Psoas muscle (tissue), 7 donors: ENCODE measurements at regions not wholly inside any gene's neighbourhood (a gene's known extent, or its start where the extent isn't known, plus 50 kb on each side); places are given as distances from the start of the nearest gene placed in this dataset.

Experiments used
- ATAC-seq, 4 donors: fragments of 200-7000 bp; cut with Tn5 transposase; one replicate each; pipeline ENCODE4 v1.9.1; 2020; ENCODE audit warnings: moderate library complexity in 3 of 4, mild to moderate bottlenecking in 2 of 4
- DNase-seq, 2 donors: peaks; one replicate each; pipeline ENCODE4 v3.0.0-alpha.2; 2020
- H3K27ac ChIP-seq: fragments of 200-600 bp; one replicate; pipeline ENCODE4 v1.8.0; 2022
- H3K27me3 ChIP-seq, 3 donors: fragments of 200-600 bp in 1 of 3; one replicate each; pipeline versions ENCODE4 v1.6.1 to v1.8.0; 2013 to 2022; ENCODE audit warnings: low read length in 2 of 3, mild to moderate bottlenecking in 2 of 3, moderate library complexity in 1 of 3; ENCODE audit not compliant: insufficient read depth in 3 of 3
- H3K36me3 ChIP-seq, 2 donors: fragments of 200-600 bp in 1 of 2; one replicate each; pipeline versions ENCODE4 v1.6.1 to v1.8.0; 2013 to 2022; ENCODE audit warnings: low read depth in 1 of 2, mild to moderate bottlenecking in 1 of 2, moderate library complexity in 1 of 2; ENCODE audit not compliant: insufficient read depth in 1 of 2
- H3K4me1 ChIP-seq: fragments of 200-600 bp; one replicate; pipeline ENCODE4 v1.8.0; 2022
- H3K4me3 ChIP-seq: fragments of 200-600 bp; one replicate; pipeline ENCODE4 v1.8.0; 2022; ENCODE audit warnings: mild to moderate bottlenecking
- H3K9me3 ChIP-seq: fragments of 200-600 bp; one replicate; pipeline ENCODE4 v1.8.0; 2022
- WGBS, 3 donors: extraction: QIAGEN DNeasy Blood & Tissue Kit; methylation state at CpG; one replicate each; pipeline versions ENCODE4 v1.1.6 to v1.1.7; 2013; 5-methylcytosine and 5-hydroxymethylcytosine counted together
- intact Hi-C, 2 donors: fragments of 100-400 bp; cut with DNase I; formaldehyde crosslinking; loops; one replicate each; pipeline versions ENCODE4 v1.11.0 to v1.14.2; 2022
- TF ChIP-seq, protein P1 (sequence below): fragments of 200-600 bp; IDR thresholded peaks from one replicate; pipeline ENCODE4 v1.8.0; 2022; ENCODE audit warnings: antibody characterized with exemption
- donor health status: healthy with polysubstance abuse.
- donor health status: DM: no; HTN: no; CAD: no; lungs with moderate emphysema.
- donor health status: Bipolar disorder and iron deficiency.
- donor health status: healthy.
- donor health status: DM: yes; HTN: yes; CAD: no.
- donor health status: DM: no; HTN: no; CAD: no.
- donor health status: DM: yes; HTN: yes; CAD: no.

- DNase-seq, result no peak
- Histone ChIP-seq H3K27me3 (peaks cover 0 to 46% (median 4%) of the 10 kb centered on the region in 3 donors), H3K27ac (no peak overlapping the region), H3K4me1 (no peaks in the 10 kb centered on the region), H3K9me3 (no peaks in the 10 kb centered on the region), H3K4me3 (no peak overlapping the region), H3K36me3 (no peaks in the 10 kb centered on the region)
- WGBS, 3 donors, result 23 to 26% (median 23%) methylated on average over 15 of the region's 15 CpGs
- ATAC-seq, result no peak
- TF ChIP-seq, protein P1, sequence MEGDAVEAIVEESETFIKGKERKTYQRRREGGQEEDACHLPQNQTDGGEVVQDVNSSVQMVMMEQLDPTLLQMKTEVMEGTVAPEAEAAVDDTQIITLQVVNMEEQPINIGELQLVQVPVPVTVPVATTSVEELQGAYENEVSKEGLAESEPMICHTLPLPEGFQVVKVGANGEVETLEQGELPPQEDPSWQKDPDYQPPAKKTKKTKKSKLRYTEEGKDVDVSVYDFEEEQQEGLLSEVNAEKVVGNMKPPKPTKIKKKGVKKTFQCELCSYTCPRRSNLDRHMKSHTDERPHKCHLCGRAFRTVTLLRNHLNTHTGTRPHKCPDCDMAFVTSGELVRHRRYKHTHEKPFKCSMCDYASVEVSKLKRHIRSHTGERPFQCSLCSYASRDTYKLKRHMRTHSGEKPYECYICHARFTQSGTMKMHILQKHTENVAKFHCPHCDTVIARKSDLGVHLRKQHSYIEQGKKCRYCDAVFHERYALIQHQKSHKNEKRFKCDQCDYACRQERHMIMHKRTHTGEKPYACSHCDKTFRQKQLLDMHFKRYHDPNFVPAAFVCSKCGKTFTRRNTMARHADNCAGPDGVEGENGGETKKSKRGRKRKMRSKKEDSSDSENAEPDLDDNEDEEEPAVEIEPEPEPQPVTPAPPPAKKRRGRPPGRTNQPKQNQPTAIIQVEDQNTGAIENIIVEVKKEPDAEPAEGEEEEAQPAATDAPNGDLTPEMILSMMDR, result no peak
- intact Hi-C loops, result no loop called here
These were observed 77.6 kb upstream of the FOXF1 start for GRCh38 chr16:86432691-86433090.

DNA sequence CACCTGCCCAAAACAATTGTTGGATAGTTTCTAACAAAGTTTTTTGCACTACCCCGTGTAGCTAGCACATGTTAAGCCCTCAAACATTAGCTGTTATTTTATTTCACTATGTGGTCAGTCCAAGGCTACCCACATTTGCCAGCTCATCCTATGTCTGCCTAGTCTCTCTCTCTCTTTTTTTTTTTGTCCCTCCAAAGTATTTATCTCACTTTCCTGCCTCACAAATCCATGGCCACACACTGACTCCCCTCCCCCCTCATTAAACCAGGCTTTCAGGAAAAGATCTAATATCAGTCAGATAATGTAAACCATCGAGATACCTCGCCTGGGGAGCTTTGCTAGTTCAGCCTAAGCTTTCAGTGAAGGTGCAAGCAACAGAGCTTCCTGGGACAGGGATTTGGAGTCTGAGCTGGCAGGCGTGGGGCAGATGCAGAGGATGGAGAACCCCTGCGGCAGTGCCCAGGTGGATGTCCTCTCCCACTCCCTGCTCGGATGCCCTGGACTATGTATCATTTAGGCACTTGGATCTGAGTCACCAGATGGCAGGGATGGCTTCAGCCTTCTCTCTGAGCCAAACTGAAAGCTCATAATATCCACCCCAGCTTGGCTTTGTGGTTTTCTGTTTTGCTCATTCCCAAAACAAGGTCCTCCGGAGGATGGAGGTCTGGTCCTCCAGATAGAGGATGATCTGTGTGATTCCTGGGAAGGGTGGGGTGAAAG is 73.7 kb upstream of the FOXF1 start:
- no peaks in the 10 kb centered on the region for H3K36me3 ChIP-seq
- H3K27ac ChIP-seq, result no peak overlapping the region
- H3K9me3 ChIP-seq, result no peaks in the 10 kb centered on the region
- H3K4me3 ChIP-seq, result no peak overlapping the region
- peaks cover 0 to 42% (median 2%) of the 10 kb centered on the region in 3 donors for H3K27me3 ChIP-seq
- no peak for DNase-seq
- H3K4me1 ChIP-seq, result no peaks in the 10 kb centered on the region
- intact Hi-C loops, result no loop called here
- TF ChIP-seq, protein P1, result no peak
- WGBS, 3 donors, result 63 to 67% (median 67%) methylated on average over 7 of the region's 7 CpGs
- ATAC-seq, result no peak

DNA sequence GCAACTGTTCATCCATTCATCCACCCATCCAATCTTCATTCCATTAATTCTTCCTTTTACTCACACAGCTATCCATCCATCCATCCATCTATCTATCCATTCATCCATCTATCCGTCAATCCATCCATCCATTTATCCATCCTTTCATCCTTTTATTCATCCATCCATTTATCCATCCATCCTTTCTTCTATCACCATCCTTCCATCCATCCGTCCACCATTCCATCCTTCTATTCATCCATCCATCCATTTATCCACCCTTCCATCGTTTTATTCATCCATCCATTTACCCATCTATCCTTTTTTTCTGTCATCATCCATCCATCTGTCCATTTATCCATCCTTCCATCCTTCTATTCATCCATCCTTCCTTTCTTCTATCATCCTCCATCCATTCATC is 73.0 kb upstream of the FOXF1 start:
- no peak for ATAC-seq
- TF ChIP-seq, protein P1, result no peak
- Histone ChIP-seq H3K27ac (no peak overlapping the region), H3K9me3 (no peaks in the 10 kb centered on the region), H3K36me3 (no peaks in the 10 kb centered on the region), H3K4me3 (no peak overlapping the region), H3K27me3 (peaks cover 0 to 43% (median 2%) of the 10 kb centered on the region in 3 donors), H3K4me1 (no peaks in the 10 kb centered on the region)
- no peak for DNase-seq
- WGBS, 3 donors, result 80 to 81% (median 81%) methylated on average over 3 of the region's 3 CpGs
- intact Hi-C loops, result no loop called here

- DNase-seq (no peak), ATAC-seq (no peak)
- Histone ChIP-seq H3K4me1 (no peaks in the 10 kb centered on the region), H3K27me3 (peaks cover 0 to 57% (median 8%) of the 10 kb centered on the region in 3 donors), H3K9me3 (no peaks in the 10 kb centered on the region), H3K36me3 (no peaks in the 10 kb centered on the region), H3K27ac (no peak overlapping the region), H3K4me3 (no peak overlapping the region)
- intact Hi-C loops, result no loop called here
- 40 to 67% (median 41%) methylated on average over 9 of the region's 9 CpGs for WGBS, 3 donors
- TF ChIP-seq, protein P1, result no peak
These were observed 67.6 kb upstream of the FOXF1 start for GRCh38 chr16:86442703-86443102.
